GM12892 (cell line): ENCODE measurements at regions not wholly inside any gene's neighbourhood (a gene's known extent, or its start where the extent isn't known, plus 50 kb on each side); places are given as distances from the start of the nearest gene placed in this dataset.

Experiments
- POLR2A ChIP-seq: IDR thresholded peaks from 2 replicates; pipeline ENCODE4 v1.6.1; 2011; ENCODE audit warnings: low read depth, low read length, control low read depth
- POLR2AphosphoS5 ChIP-seq: IDR thresholded peaks from 2 replicates; pipeline ENCODE4 v1.6.1; 2011; ENCODE audit warnings: low read depth, low read length, control low read depth
- TAF1 ChIP-seq: IDR thresholded peaks from 2 replicates; pipeline ENCODE4 v1.6.1; 2011; ENCODE audit warnings: low read depth, mild to moderate bottlenecking, control low read depth, low read length, borderline replicate concordance

GRCh38 chr16:85436207-85436606, 176.9 kb upstream of the GSE1 start:
- TF ChIP-seq TAF1 = no peak
- no peak for TF ChIP-seq POLR2A
- TF ChIP-seq POLR2AphosphoS5 = no peak
